GM21528 (cell line): ENCODE measurements at regions not wholly inside any gene's neighbourhood (a gene's known extent, or its start where the extent isn't known, plus 50 kb on each side); places are given as distances from the start of the nearest gene placed in this dataset.
A peak's percentile ranks its signal among the peaks of the same experiment; 100 is the strongest.

Source experiments
- ATAC-seq: cut with Tn5 transposase; IDR thresholded peaks from one replicate; pipeline ENCODE4 v1.9.1; 2021; ENCODE audit warnings: mild to moderate bottlenecking, moderate library complexity; ENCODE audit not compliant: unreplicated experiment, low FRiP score

DNA sequence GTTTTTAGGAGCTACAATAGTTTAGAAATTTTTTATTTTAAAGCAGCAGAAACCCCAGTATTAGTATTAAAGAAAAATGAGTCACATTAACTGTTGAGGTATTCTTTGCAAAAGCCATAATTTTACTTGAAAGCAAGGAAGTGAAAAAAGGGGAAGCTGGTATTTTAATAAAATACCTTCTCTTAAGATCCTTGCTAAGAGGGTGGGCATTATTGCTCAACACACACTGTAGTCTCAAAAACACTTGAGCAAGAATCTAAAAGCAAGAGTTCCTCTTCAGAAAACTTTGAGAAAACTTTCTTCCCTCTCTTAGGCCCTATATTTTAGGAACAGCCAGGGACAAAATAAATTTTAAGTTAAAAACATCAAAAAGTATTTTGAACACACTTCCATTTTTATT, 259.4 kb upstream of the DIAPH2 start:
- no peak for ATAC-seq

DNA sequence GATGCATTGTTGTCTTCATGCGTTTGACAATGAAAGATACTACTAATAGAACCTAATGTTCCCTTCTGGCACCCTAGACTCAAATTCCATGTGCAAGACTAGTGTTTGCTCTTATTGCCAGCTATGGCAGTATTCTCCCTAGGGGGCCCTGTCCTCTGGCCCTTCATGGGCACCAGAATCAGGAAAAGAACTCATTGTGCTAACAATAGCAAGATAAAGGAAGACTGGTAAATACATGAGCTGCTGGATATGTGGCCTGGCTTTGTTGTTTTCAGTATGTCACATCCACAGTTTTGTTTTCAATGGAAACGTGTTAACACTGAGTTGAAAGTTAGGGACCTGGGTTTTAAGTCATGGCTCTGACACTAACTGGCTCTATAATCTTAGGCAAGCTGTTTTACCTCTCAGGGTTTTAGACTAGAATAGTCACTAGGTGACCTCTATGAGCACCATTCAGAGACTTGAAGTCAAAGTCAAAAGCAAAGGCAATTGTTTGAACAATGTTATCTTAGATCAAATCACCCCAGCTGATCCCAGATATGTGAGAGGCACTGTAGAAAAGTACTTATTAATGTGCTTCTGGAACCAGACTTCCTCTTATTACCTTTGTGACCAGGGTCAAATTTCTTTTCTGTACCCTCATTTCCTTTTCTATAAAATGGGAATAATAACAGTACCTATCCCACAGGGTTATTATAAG, 253.7 kb upstream of the DIAPH2 start:
- no peak for ATAC-seq

- no peak for ATAC-seq
Measured at GRCh38 chrX:96432647-96433046, 252.0 kb upstream of the DIAPH2 start.

DNA sequence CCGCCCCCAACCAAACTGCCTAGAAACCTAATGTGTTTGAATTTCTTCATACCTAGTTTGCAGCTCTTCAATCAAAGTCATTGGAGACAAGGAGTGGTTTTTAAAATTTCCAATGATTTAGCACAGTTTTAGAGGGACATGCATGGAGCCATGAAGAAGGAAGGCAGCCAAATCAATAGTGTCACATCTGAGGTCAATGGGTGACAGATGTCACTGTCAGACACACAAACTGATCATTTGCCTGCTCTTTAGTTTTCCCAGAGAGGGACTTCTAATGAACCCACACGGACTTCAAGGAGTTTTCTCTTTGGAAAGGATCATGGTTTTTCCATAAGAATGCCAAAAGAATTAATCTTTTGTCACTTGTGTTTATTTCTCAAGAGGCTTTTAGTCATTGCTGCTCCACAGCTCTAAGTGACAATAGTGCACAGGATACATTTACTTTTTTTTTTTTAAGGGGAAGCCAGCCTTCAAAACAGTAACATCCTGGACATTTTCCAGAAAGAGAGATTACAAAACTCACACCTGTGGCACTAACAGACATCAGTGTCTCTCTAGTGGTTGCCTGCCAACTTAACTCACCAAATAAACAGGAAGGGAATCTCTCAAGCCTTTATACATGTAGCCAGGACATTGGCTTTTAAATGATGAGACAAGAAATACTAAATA, 251.1 kb upstream of the DIAPH2 start:
- ATAC-seq = no peak

- ATAC-seq = no peak
Measured at GRCh38 chrX:96435378-96436035, 249.1 kb upstream of the DIAPH2 start.

- no peak for ATAC-seq
Measured at GRCh38 chrX:96436105-96436504, 248.5 kb upstream of the DIAPH2 start.

- no peak for ATAC-seq
Measured at GRCh38 chrX:96438803-96439202, 245.8 kb upstream of the DIAPH2 start.

- no peak for ATAC-seq
Measured at GRCh38 chrX:96440941-96441340, 243.7 kb upstream of the DIAPH2 start.

DNA sequence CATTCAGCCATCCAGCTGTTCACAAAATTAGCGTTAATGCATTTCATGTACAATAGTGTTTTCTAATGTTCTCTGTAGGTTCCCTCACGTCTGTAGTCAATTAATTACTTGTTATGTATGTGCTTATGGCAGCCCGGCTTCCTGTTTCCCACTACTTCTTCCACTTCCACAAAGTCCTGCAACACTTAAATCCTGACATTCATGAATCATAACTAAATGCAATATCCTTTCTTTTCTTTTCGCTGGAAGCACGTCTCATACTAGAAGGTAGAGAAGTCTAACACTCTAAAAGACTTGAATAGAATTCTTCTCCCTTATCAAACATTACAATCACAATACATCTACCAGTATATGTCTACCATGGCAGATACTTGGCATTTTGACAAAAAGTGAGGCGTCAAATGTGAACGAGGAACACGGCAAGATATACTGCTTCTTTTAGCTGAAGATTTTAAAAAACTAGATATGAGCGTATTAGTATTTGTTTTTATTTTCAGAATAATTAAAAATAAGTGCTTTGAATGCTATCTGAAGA, 239.0 kb upstream of the DIAPH2 start:
- no peak for ATAC-seq

- ATAC-seq = no peak
Measured at GRCh38 chrX:96446524-96446923, 238.1 kb upstream of the DIAPH2 start.

DNA sequence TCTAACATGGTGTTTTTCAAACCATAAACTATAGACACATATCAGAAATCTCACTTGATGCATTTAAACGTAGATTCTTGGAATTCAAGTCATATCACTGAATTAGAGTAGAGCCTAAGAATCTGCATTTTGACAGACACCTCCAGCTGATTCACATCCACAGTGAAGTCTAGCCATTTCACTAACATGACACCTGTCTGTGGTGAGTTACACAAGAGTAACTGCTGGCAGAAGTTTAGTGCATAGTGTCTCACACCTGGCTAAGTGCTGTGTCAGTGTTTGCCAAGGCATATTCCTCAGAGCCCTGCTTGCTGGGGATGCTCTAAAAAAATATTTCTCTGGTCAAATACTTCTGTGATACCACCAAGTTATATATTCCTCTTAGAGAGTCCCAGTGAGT, 237.5 kb upstream of the DIAPH2 start:
- ATAC-seq = no peak

- no peak for ATAC-seq
Measured at GRCh38 chrX:96449191-96449590, 235.5 kb upstream of the DIAPH2 start.

- no peak for ATAC-seq
Measured at GRCh38 chrX:96449896-96450295, 234.7 kb upstream of the DIAPH2 start.

DNA sequence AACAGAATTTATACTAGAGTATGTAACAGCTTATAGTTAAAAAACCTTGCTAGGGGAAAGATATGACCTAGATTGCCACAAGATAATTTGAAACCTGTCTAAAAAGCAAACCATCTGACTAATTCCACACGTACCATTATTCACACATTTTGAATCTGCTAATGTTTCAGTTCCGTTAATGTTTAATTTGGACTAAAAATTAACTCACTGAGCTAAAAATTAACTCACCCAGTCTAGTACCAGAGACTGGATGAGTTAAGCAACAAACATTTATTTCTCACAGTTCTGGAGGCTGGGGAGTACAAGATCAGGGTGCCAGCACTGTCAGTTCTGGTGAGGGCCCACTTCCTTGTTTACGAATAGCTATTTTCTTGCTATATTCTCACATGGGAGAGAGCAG, 231.5 kb upstream of the DIAPH2 start:
- ATAC-seq = peak; percentile 90

GRCh38 chrX:96455078-96455477, 229.6 kb upstream of the DIAPH2 start:
- no peak for ATAC-seq

- ATAC-seq = no peak
Measured at GRCh38 chrX:96464880-96465558, 219.6 kb upstream of the DIAPH2 start.

- ATAC-seq = no peak
Measured at GRCh38 chrX:96474029-96474740, 210.5 kb upstream of the DIAPH2 start.

DNA sequence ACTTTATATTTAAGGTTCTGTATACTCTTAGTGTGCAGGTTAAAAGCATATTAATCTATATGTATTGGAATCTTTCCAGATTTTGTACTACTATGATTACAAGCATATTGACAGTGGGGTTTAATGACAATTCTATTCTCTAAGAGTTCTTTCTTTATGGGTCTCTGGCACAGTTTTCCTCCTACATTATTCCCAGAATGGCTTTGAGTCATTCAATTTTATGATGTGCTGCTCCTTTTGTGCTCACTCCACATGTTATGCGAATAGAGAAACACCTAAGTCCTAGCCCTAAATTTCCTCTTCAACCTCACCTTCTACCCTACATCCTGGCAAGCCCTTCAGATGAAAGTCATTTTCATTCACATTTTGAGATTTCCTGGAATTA, 209.9 kb upstream of the DIAPH2 start:
- ATAC-seq = no peak

DNA sequence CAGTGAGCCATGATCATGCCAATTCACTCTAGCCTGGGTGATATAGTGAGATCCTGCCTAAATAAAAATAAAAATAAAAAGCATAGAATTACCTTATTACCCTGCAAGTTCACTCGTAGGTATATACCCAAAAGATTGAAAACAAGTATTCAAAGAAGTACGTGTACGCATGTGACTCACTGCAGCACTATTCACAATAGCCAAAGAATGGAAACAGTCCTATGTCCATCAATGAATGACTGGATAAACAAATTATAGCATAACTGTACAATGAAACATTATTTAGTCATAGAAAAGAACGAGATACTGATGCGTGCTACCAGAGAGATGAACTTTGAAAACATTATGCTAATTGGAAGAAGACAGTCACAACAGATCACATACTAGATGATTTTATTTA, 204.6 kb upstream of the DIAPH2 start:
- ATAC-seq = no peak

DNA sequence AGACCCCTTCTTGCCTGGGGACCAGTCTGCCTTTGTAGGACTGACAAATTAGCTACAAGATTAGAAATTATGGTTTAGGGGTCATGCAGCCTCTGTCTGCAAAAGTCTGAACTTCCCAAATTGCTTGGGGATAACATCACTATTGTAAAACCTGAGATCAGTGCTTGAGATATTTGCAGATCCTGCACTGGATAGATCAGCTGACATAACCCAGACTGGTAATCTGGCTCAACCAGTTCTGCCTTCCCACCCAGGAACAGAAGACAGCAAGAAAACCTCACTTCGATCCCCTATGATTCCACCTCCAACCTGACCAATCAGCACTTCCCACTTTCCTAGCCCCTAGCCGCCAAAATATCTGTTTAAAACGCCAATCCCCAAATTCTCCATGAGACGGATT, 202.8 kb upstream of the DIAPH2 start:
- ATAC-seq = no peak
